Smooth muscle cell (in vitro differentiated cells): ENCODE measurements at regions not wholly inside any gene's neighbourhood (a gene's known extent, or its start where the extent isn't known, plus 50 kb on each side); places are given as distances from the start of the nearest gene placed in this dataset.

Source experiments
- DNase-seq: peaks from one replicate; lab custom pipeline; 2025; ENCODE audit not compliant: unreplicated experiment; lab: John Stamatoyannopoulos, UW
- H2AFZ ChIP-seq: fragments of 200-600 bp; sonication (generic); 2 replicates; pipeline ENCODE4 v1.6.0; 2016; ENCODE audit warnings: antibody characterized with exemption, low read depth, mild to moderate bottlenecking
- H3F3A ChIP-seq: fragments of 200-600 bp; sonication (generic); 2 replicates; pipeline ENCODE4 v1.6.0; 2017; ENCODE audit warnings: antibody characterized with exemption, low read depth
- H3K27ac ChIP-seq: fragments of 200-600 bp; sonication (generic); 2 replicates; pipeline ENCODE4 v1.5.1; 2016; ENCODE audit warnings: low read depth, mild to moderate bottlenecking
- H3K27me3 ChIP-seq: fragments of 200-600 bp; sonication (generic); 2 replicates; pipeline ENCODE4 v1.6.1; 2016; ENCODE audit warnings: low read depth, mild to moderate bottlenecking
- H3K36me3 ChIP-seq: fragments of 200-600 bp; sonication (generic); 2 replicates; pipeline ENCODE4 v1.5.1; 2016; ENCODE audit warnings: low read depth
- H3K4me1 ChIP-seq: fragments of 200-600 bp; sonication (generic); 2 replicates; pipeline ENCODE4 v1.5.1; 2016; ENCODE audit warnings: low read depth
- H3K4me2 ChIP-seq: fragments of 200-600 bp; sonication (generic); 2 replicates; pipeline ENCODE4 v1.6.0; 2016; ENCODE audit warnings: mild to moderate bottlenecking
- H3K4me3 ChIP-seq: fragments of 200-600 bp; sonication (generic); 2 replicates; pipeline ENCODE4 v1.5.1; 2016; ENCODE audit warnings: mild to moderate bottlenecking
- H3K79me2 ChIP-seq: fragments of 200-600 bp; sonication (generic); 2 replicates; pipeline ENCODE4 v1.6.0; 2016; ENCODE audit warnings: low read depth, mild to moderate bottlenecking
- H3K9ac ChIP-seq: fragments of 200-600 bp; sonication (generic); 2 replicates; pipeline ENCODE4 v1.6.0; 2016; ENCODE audit warnings: low read depth
- H3K9me3 ChIP-seq: fragments of 200-600 bp; sonication (generic); replicated peaks from 2 replicates; pipeline ENCODE4 v1.5.1; 2016; ENCODE audit warnings: low read depth
- H4K20me1 ChIP-seq: fragments of 200-600 bp; sonication (generic); 2 replicates; pipeline ENCODE4 v1.6.0; 2016; ENCODE audit warnings: low read depth
- CTCF ChIP-seq: fragments of 200-600 bp; sonication (generic); IDR thresholded peaks from 2 replicates; pipeline ENCODE4 v1.5.1; 2017; ENCODE audit warnings: borderline replicate concordance, mild to moderate bottlenecking, antibody characterized with exemption; ENCODE audit not compliant: insufficient read depth, poor library complexity, severe bottlenecking
- WGBS: methylation state at CpG from one replicate; pipeline ENCODE4 v1.1.7; 2016; ENCODE audit warnings: low lambda C conversion rate; 5-methylcytosine and 5-hydroxymethylcytosine counted together

GRCh38 chr3:65194744-65195143, 506.9 kb upstream of the ADAMTS9 start:
- 95% methylated on average over 4 of the region's 4 CpGs for whole genome bisulfite sequencing
- H3K79me2 ChIP-seq = no peaks in the 10 kb centered on the region
- DNase-seq = no peak

GRCh38 chr3:65194047-65194714, 506.4 kb upstream of the ADAMTS9 start:
- 86% methylated on average over 6 of the region's 6 CpGs for WGBS
- H3K27me3 ChIP-seq = no peaks in the 10 kb centered on the region
- no peak for DNase-seq

More at GRCh38 chr3:65194744-65195143, 506.9 kb upstream of the ADAMTS9 start:
- Histone ChIP-seq H3K4me1 (no peaks in the 10 kb centered on the region), H4K20me1 (no peaks in the 10 kb centered on the region), H3K27ac (no peak overlapping the region), H3K9ac (no peak overlapping the region), H3K4me3 (no peak overlapping the region), H3K4me2 (no peak overlapping the region), H3F3A (no peaks in the 10 kb centered on the region), H3K36me3 (no peaks in the 10 kb centered on the region), H3K27me3 (no peaks in the 10 kb centered on the region), H2AFZ (no peak overlapping the region), H3K9me3 (no peaks in the 10 kb centered on the region)
- no peak for TF ChIP-seq CTCF

GRCh38 chr3:65193531-65193930, 505.7 kb upstream of the ADAMTS9 start:
- no peak overlapping the region for H3K4me2 ChIP-seq

More at GRCh38 chr3:65194047-65194714, 506.4 kb upstream of the ADAMTS9 start:
- Histone ChIP-seq H3K27ac (no peak overlapping the region), H3K79me2 (no peaks in the 10 kb centered on the region), H3K4me2 (no peak overlapping the region), H4K20me1 (no peaks in the 10 kb centered on the region), H3K4me1 (no peaks in the 10 kb centered on the region), H3F3A (no peaks in the 10 kb centered on the region), H2AFZ (no peak overlapping the region), H3K9ac (no peak overlapping the region), H3K9me3 (no peaks in the 10 kb centered on the region), H3K36me3 (no peaks in the 10 kb centered on the region), H3K4me3 (no peak overlapping the region)
- TF ChIP-seq CTCF = no peak

More at GRCh38 chr3:65193531-65193930, 505.7 kb upstream of the ADAMTS9 start:
- 91% methylated on average over 9 of the region's 9 CpGs for WGBS
- H2AFZ ChIP-seq = no peak overlapping the region
- TF ChIP-seq CTCF = no peak
- H3K4me3 ChIP-seq = no peak overlapping the region
- H3K9me3 ChIP-seq = no peaks in the 10 kb centered on the region
- H3K79me2 ChIP-seq = no peaks in the 10 kb centered on the region
- no peaks in the 10 kb centered on the region for H3F3A ChIP-seq
- no peak overlapping the region for H3K27ac ChIP-seq
- H3K9ac ChIP-seq = no peak overlapping the region
- H3K27me3 ChIP-seq = no peaks in the 10 kb centered on the region
- H3K4me1 ChIP-seq = no peaks in the 10 kb centered on the region
- no peaks in the 10 kb centered on the region for H4K20me1 ChIP-seq
- DNase-seq = no peak
- no peaks in the 10 kb centered on the region for H3K36me3 ChIP-seq
